ENCODE measurements at regions not wholly inside any gene's neighbourhood (a gene's known extent, or its start where the extent isn't known, plus 50 kb on each side); places are given as distances from the start of the nearest gene placed in this dataset.

- TF ChIP-seq USF2 (CRISPR knock-in tag; IDR thresholded peaks at IDR 0.05) (0 out of 2 replicates have a peak, but pooled peaks have one; percentile 1), TP53 (CRISPR knock-in tag; IDR thresholded peaks at IDR 0.05) (0 out of 2 replicates have a peak, but pooled peaks have one; percentile 35), ZBTB21 (CRISPR knock-in tag; IDR thresholded peaks at IDR 0.05; ENCODE audit: borderline replicate concordance) (peak; percentile 36; the same call in 1 of the 2 replicates)
Measured at GRCh38 chr21:36542312-36543101, 62.6 kb upstream of the CLDN14 start (continued).

- CTCF ChIA-PET, result interaction anchor here (0.7 to 1.2 kb wide), 2 partner anchors 39 to 87 kb away, joined by 3 read pairs; no protein-coding TSS in a partner anchor
- peaks cover 6% of the 10 kb centered on the region; the same call in 1 of the 2 replicates for H3K27me3 Mint-ChIP-seq (ENCODE audit: low read depth)
- DNase-seq (ENCODE audit: low spot score) (no peak), ATAC-seq (no peak)
- peaks cover 21% of the 10 kb centered on the region for H3K4me1 Mint-ChIP-seq
- H3K27ac Mint-ChIP-seq, result no peak overlapping the region
- no peaks in the 10 kb centered on the region for H3K36me3 Mint-ChIP-seq
- POLR2A ChIA-PET, result no interaction called here
- H3K9me3 Mint-ChIP-seq, result no peaks in the 10 kb centered on the region
- H3K4me3 Mint-ChIP-seq, result no peak overlapping the region
- TF ChIP-seq SP1 (CRISPR knock-in tag; conservative IDR thresholded peaks at IDR 0.05) (no peak), ATF2 (CRISPR knock-in tag; IDR thresholded peaks at IDR 0.05; ENCODE audit: borderline replicate concordance, low read depth) (no peak), CBFB (CRISPR knock-in tag; IDR thresholded peaks at IDR 0.05; ENCODE audit: low read depth) (no peak), CREM (CRISPR knock-in tag; IDR thresholded peaks at IDR 0.05) (no peak), ZNF281 (CRISPR knock-in tag; IDR thresholded peaks at IDR 0.05) (no peak), FOXP4 (CRISPR knock-in tag; IDR thresholded peaks at IDR 0.05) (no peak), ZSCAN18 (CRISPR knock-in tag; IDR thresholded peaks at IDR 0.05) (no peak), ETV6 (CRISPR knock-in tag; IDR thresholded peaks at IDR 0.05) (no peak), JAZF1 (CRISPR knock-in tag; IDR thresholded peaks at IDR 0.05) (no peak), E2F1 (CRISPR knock-in tag; IDR thresholded peaks at IDR 0.05) (no peak)
Measured at GRCh38 chr21:36543924-36544323, 64.0 kb upstream of the CLDN14 start.

Measured in WTC11 (cell line).